ENCODE measurements at regions not wholly inside any gene's neighbourhood (a gene's known extent, or its start where the extent isn't known, plus 50 kb on each side); places are given as distances from the start of the nearest gene placed in this dataset.

- no peaks in the 10 kb centered on the region for H3K79me2 ChIP-seq (ENCODE audit: insufficient read depth, low read length)
- no peaks in the 10 kb centered on the region for H3K4me1 ChIP-seq (ENCODE audit: insufficient read depth, low read length, severe bottlenecking)
- no peaks in the 10 kb centered on the region for H4K20me1 ChIP-seq (ENCODE audit: insufficient read depth, low read length)
- no peak for TF ChIP-seq EZH2 (IDR thresholded peaks at IDR 0.05; ENCODE audit: borderline replicate concordance, low read length)
- no peak for TF ChIP-seq CTCF (IDR thresholded peaks at IDR 0.05; ENCODE audit: low read length)
- H3K9me3 ChIP-seq (ENCODE audit: low read length) = no peaks in the 10 kb centered on the region
- H2AFZ ChIP-seq (ENCODE audit: low read length) = no peak overlapping the region
- H3K9me2 ChIP-seq (ENCODE audit: low read depth, low read length) = no peaks in the 10 kb centered on the region
- H3K9ac ChIP-seq (ENCODE audit: low read length) = no peak overlapping the region
- H3F3A ChIP-seq (ENCODE audit: insufficient read depth, low read length) = no peaks in the 10 kb centered on the region
- no peak overlapping the region for H3K4me2 ChIP-seq (ENCODE audit: low read length)
- H3K4me3 ChIP-seq (ENCODE audit: low read depth, low read length, poor library complexity, severe bottlenecking) = no peak overlapping the region
- no peaks in the 10 kb centered on the region for H3K36me3 ChIP-seq (ENCODE audit: insufficient read depth, low read length)
- no peaks in the 10 kb centered on the region for H3K27me3 ChIP-seq (ENCODE audit: insufficient read depth, low read length)
- no peak overlapping the region for H3K27ac ChIP-seq (ENCODE audit: low read depth, low read length, poor library complexity, severe bottlenecking)
Measured at GRCh38 chr10:9469663-9470205, 1415.2 kb downstream of the GATA3 start.

DNA sequence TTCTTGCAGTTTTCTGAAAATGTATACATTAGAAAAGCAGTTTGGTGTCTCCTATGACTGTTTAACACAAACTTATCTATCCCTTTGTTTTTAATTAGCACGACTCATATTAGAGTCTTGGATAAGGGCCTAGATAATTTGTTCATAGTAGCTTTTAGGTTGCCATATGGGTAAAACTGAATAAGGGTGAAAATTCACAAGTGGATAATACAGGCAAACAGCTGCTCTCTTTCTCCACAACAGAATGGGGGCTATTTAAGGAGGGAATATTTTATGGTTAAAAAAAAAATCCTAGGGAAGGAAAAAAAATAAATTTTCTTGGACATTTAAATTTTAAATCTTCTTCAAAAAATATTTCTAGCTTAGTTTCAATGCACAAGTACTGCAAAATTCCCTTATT lies 1416.1 kb downstream of the GATA3 start:
- no peaks in the 10 kb centered on the region for H3K4me1 ChIP-seq (ENCODE audit: insufficient read depth, low read length, severe bottlenecking)
- no peaks in the 10 kb centered on the region for H3K79me2 ChIP-seq (ENCODE audit: insufficient read depth, low read length)
- H4K20me1 ChIP-seq (ENCODE audit: insufficient read depth, low read length) = no peaks in the 10 kb centered on the region
- H3F3A ChIP-seq (ENCODE audit: insufficient read depth, low read length) = no peaks in the 10 kb centered on the region
- no peaks in the 10 kb centered on the region for H3K9me2 ChIP-seq (ENCODE audit: low read depth, low read length)
- H3K9me3 ChIP-seq (ENCODE audit: low read length) = no peaks in the 10 kb centered on the region
- TF ChIP-seq CTCF (IDR thresholded peaks at IDR 0.05; ENCODE audit: low read length) (no peak), EZH2 (IDR thresholded peaks at IDR 0.05; ENCODE audit: borderline replicate concordance, low read length) (no peak)
- H3K4me2 ChIP-seq (ENCODE audit: low read length) = no peak overlapping the region
- H3K27ac ChIP-seq (ENCODE audit: low read depth, low read length, poor library complexity, severe bottlenecking) = no peak overlapping the region
- no peaks in the 10 kb centered on the region for H3K27me3 ChIP-seq (ENCODE audit: insufficient read depth, low read length)
- no peak overlapping the region for H3K4me3 ChIP-seq (ENCODE audit: low read depth, low read length, poor library complexity, severe bottlenecking)
- no peaks in the 10 kb centered on the region for H3K36me3 ChIP-seq (ENCODE audit: insufficient read depth, low read length)
- no peak overlapping the region for H3K9ac ChIP-seq (ENCODE audit: low read length)
- no peak overlapping the region for H2AFZ ChIP-seq (ENCODE audit: low read length)

- no peak overlapping the region for H2AFZ ChIP-seq (ENCODE audit: low read length)
- H3K9ac ChIP-seq (ENCODE audit: low read length) = no peak overlapping the region
- H3K36me3 ChIP-seq (ENCODE audit: insufficient read depth, low read length) = no peaks in the 10 kb centered on the region
- H4K20me1 ChIP-seq (ENCODE audit: insufficient read depth, low read length) = no peaks in the 10 kb centered on the region
- no peak overlapping the region for H3K27ac ChIP-seq (ENCODE audit: low read depth, low read length, poor library complexity, severe bottlenecking)
- H3K9me2 ChIP-seq (ENCODE audit: low read depth, low read length) = no peaks in the 10 kb centered on the region
- H3K4me3 ChIP-seq (ENCODE audit: low read depth, low read length, poor library complexity, severe bottlenecking) = no peak overlapping the region
- H3K27me3 ChIP-seq (ENCODE audit: insufficient read depth, low read length) = no peaks in the 10 kb centered on the region
- H3K4me2 ChIP-seq (ENCODE audit: low read length) = no peak overlapping the region
- H3F3A ChIP-seq (ENCODE audit: insufficient read depth, low read length) = no peaks in the 10 kb centered on the region
- H3K79me2 ChIP-seq (ENCODE audit: insufficient read depth, low read length) = no peaks in the 10 kb centered on the region
- no peaks in the 10 kb centered on the region for H3K9me3 ChIP-seq (ENCODE audit: low read length)
- TF ChIP-seq EZH2 (IDR thresholded peaks at IDR 0.05; ENCODE audit: borderline replicate concordance, low read length) (no peak), CTCF (IDR thresholded peaks at IDR 0.05; ENCODE audit: low read length) (no peak)
- no peaks in the 10 kb centered on the region for H3K4me1 ChIP-seq (ENCODE audit: insufficient read depth, low read length, severe bottlenecking)
Measured at GRCh38 chr10:9501944-9502343, 1447.5 kb downstream of the GATA3 start.
